NCI-H82 treated with DMSO at 0.1 percent for 48 hours (cell line): ENCODE measurements at regions not wholly inside any gene's neighbourhood (a gene's known extent, or its start where the extent isn't known, plus 50 kb on each side); places are given as distances from the start of the nearest gene placed in this dataset.
"Not testable (repeated sequence)": the region's sequence is repeated elsewhere in the genome, so short reads cannot be mapped to it uniquely, and the experiment has no call there.

Source experiments
- DNase-seq: peaks from one replicate; lab custom pipeline; 2025; ENCODE audit not compliant: unreplicated experiment; lab: John Stamatoyannopoulos, UW

DNA sequence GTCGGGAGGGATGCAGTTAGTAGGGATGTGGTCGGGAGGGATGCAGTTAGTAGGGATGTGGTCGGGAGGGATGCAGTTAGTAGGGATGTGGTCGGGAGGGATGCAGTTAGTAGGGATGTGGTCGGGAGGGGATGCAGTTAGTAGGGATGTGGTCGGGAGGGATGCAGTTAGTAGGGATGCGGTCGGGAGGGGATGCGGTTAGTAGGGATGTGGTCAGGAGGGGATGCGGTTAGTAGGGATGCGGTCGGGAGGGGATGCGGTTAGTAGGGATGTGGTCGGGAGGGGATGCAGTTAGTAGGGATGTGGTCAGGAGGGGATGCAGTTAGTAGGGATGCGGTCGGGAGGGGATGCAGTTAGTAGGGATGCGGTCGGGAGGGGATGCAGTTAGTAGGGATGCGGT, 96.2 kb downstream of the BDH1 start:
- not testable (repeated sequence) for DNase-seq

DNA sequence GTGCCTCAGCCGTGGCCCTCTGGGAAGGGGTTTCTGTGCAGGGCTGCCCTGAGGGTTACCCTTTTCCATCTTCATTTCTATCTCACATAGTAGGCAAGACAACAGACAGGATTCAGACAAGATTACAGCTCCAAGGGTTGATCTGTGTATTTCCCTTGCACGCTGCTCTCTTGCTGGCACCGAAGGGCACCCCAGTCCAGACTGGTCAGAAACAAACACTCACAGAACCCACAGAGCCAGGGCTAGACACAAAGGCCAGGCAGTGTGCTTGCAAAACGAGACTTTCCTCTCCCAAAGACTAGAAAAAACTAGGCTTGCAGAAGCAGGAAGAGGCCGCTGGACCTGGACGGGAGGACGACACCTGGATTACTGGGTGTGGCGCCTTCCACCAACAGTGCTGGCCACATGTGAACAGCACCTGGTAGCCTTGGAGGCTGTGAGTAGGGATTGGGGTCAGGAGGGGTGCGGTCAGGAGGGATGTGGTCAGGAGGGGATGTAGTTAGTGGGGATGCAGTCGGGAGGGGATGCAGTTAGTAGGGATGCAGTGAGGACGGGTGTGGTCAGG, 96.8 kb downstream of the BDH1 start:
- DNase-seq, result no peak

DNA sequence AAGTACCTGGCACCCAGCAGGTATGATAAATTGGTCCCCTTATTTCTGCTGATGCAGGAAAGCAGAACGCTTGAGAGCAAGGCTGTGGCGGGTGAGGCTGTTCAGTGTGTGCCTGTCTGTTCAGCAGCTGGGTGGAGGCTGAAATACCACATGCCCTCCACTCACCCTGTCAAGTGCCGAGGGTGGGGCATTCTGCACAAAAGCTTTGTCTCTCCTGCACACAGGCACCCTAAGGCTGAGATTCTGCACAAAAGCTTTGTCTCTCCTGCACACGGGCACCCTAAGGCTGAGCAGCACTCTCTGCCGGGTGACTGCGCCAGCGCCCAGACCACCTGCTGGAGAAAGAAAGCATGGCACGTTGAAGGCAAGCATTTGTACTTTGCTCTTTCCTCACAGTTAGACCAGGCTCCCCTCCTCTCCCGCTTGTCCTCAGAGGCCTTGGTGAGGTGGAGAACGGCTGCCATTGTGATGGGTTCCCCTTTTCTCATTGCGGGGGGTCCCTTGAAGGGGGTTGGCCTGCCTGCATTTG, 97.5 kb downstream of the BDH1 start:
- DNase-seq, result no peak

DNA sequence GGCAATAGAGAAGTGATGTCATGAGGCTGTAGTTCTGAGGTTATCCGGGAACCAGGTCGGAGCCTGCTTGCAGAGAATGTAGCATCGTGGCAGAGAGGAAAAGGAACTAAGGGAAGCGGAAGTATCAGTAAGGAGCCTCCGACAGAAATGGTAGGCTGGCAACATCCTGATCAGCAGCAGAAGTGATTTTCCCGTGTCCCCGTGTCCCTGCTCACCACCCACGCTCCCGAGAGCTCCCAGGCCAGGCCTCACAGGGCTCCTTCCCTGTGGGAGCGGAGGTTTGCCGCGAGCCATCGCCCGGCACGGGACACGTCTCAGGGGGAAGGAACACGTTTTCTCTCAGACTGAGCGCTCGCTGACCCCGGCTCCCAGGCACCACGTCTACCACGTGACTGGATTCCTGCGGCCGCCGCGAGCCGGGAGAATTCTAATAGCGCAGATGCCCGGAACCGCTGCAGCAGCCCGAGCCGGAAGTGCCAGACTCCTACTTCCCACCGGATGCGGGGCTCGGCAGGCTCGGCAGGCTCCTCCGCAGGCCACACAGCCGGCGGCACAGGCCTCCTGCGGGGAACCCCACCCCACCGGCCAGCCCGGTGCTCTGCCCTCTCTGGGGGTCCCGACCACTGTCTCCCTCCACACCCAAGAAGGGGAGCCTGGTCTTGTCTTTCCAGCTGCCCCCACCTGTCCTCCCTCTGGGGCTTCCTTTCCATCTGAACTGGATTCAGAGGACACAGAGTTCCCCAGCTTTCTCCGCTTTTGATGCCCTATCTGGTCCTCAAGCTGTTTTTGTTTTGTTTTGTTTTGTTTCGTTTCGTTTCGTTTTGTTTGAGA, 99.3 kb downstream of the BDH1 start:
- no peak for DNase-seq

DNA sequence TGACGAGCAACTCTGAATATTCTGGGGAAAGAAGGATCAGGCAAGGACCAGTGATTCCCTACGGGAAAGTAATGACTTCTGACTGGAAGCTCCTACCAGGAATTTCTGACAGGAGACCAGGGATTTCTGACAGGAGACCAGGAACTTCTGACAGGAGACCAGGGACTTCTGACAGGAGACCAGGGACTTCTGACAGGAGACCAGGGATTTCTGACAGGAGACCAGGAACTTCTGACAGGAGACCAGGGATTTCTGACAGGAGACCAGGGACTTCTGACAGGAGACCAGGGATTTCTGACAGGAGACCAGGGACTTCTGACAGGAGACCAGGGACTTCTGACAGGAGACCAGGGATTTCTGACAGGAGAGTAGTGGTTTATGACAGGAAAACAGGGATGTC, 100.9 kb downstream of the BDH1 start:
- DNase-seq, result not testable (repeated sequence)

DNA sequence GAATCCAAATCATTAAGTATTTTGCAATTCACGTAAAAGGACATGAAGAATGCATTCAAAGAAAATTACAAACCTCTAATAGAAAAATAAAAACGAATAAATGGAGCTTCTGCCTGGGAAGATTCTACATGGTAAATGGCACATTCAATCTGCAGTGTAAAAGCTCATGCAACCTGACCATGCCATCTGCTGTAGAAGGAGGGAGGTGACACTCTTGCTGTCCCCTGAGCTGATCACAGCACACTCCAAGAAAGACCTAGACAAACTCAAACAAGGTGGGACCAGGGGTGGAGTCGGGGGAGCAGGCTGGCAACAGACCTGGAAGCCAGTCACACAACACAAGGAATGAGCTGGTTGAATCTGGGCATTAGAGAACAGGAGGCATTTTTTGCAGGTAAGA, 101.8 kb downstream of the BDH1 start:
- DNase-seq, result no peak

DNA sequence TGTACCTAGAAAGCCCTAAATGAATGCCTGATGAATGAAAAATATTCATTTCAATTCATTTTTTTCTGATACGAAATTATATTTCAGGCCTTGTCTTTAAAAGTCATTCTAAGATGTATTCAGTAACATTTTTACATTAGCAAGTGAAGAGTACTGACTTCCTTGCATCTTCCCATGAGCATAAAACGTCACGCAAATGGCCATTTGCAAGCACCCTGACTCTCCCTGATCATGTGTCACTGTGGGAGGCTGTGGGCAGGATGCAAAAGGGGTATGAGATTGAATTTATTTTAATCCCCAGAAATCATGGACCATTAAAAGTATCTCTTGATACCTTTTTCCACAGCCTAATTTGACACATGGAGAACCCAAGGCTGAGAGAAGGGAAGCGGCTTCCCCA, 105.0 kb downstream of the BDH1 start:
- no peak for DNase-seq

DNA sequence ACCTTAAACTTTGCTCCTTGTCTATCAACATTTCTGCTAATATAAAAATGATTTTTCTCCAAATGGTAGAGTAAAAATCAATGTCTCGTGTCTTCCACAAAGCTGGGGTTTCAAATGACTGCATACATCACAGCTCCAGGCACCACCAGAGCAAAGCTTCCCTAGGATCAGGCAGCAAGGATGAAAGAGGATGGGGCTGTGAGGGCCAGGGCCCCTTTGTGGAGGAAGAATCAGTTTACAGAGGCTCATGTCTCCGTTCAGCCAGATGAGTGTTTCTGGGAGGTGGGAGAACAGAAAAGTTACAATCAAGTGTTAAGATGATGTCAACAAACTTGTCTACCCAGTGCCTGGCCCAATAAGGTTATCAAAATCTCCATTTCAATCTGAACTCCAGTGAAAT, 105.5 kb downstream of the BDH1 start:
- no peak for DNase-seq

DNA sequence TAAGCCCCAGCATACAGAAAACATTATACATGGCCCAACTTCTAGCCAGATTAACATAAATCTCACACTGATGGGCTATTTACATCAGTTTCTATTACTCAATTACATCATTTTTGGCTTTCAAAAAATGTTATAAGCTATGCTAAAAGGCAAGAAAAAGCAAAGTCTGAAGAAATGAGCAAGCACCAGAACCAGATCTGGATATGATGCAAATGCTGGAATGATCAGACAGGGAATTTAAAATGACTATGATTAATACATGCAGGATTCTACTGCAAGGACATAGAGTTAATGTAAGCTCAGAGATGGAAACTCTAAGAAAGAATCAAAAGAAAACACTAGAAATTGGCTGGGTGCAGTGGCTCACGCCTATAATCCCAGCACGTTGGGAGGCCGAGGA, 106.6 kb downstream of the BDH1 start:
- not testable (repeated sequence) for DNase-seq

DNA sequence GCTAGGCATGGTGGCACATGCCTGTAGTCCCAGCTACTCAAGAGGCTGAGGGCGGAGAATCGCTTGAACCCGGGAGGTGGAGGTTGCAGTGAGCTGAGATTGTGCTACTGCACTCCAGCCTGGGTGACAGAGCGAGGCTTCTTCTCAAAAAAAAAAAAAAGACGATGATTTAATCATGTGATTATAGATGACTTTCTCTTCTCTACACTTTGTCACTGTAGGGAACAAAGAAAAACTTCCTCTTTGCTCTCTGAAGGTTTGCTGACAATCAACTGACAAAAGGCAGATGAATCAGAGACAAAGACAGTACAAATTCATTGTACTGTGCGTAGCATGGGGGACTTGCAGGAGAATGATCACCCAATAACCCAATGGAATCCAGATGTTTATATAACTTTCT, 108.0 kb downstream of the BDH1 start:
- DNase-seq, result not testable (repeated sequence)

DNA sequence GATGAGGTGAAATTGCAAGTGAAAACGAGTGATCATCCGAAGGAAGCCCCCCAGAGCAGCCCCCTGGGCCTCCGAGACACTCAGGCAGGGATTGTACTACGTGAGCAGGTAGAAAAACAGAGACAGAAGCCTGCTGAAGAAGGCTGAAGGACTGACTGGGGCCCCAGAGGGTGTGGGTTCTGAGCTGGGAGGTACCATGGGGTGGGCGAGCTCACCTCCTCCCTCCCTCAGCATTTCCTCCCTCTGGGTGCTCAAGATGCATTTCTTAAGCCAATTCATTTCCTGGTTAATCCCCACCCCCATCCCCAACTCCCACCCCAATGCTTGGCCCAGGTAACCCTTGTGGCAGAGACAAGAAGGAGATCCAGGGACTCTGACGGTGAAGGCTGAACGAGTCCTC, 108.7 kb downstream of the BDH1 start:
- DNase-seq, result no peak

DNA sequence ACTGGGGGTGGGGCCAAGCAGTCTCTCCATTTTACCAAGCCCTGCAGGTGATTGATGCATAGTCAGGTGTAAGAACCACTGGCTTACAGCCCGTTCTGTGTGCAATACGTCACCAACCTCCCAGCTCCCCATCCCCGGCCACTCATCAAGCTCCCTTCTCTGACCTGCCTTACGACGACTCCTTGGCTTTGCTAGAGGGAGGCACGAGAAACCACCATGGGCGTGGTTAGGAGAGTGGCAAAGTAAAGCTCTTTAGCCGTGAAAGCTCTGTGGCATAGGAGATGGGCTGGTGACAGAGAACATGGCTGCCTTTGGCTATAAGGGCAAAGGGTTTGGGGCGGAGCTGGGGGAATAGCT, 109.1 kb downstream of the BDH1 start:
- DNase-seq, result no peak

DNA sequence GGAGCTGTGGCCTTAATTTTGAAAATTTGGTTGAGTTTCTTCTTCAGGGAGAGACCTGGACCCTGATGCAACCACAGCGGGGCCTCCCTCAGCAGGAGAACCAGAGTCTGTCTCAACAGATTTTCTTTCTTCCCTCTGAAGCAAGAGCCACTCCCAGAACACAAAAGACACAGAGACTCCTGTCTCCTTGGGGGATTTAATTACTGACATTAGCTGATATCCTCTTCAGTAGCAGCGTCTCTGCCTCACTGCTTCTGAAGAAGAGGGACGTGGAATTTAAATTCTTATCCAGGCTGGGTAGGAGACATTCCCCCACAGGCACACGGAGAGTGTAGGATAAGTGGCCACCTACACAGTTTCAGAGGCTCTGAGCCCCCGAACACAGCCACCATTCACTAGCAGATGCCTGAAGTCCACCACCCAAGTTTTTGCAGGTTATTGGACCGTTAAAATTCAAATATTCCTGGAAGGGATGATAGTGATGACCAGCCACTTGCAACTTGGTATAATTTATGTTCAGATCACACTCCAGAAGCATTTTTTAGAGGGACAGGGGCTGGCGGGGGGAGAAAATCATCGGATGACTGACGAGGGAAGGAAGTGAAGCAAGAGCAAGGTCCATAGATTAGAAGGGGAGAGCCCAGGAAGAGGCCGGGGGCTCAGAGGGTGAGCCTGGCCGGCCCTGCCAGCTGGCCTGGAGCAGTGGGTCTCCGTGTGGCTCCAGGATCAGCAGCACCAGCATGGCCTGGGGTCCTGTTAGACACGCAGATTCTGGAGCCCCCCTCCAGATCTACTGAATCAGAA, 109.7 kb downstream of the BDH1 start:
- DNase-seq, result no peak

DNA sequence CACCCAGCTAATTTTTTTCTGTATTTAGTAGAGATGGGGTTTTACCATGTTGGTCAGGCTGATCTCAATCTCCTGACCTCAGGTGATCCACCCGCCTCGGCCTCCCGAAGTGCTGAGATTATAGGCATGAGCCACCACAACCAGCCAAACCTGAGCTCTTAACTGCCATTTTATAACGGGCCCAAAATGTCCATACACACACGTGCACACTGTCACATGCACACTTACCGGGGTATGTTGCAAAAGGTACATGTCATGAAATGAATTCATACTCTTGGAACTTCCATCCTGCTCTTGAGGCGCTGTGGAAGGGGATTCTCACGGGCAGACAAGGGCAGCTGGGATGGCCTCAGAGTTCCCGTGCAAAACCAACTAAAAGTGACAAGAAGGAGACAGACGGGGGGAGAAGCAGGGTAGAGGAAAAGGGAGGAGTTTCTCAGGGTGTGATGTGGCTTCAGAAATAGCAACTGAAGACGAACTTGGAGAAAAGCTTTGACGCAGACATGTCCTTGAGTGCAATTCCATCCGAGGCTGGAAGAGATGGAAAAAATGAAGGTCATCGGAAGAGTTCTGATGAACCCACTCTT, 110.9 kb downstream of the BDH1 start:
- no peak for DNase-seq

DNA sequence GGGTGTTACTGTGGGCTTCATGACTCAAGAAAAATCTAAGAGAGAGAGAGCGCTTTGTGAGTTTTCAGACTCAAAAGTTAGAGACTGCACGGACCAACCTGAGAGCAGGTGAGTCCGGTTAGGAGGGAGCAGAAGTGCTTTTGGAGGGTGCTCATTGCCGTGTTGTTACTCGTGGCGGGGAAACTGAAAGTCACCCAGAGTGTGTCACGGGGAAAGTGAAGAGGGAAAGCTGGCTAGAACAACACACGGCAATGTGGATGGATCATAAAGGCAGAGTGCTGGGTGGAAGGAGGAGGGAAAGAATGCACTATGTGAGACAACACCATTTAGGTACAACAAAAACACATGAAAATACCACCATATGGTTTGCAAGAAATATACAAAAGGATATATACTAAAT, 112.3 kb downstream of the BDH1 start:
- no peak for DNase-seq

DNA sequence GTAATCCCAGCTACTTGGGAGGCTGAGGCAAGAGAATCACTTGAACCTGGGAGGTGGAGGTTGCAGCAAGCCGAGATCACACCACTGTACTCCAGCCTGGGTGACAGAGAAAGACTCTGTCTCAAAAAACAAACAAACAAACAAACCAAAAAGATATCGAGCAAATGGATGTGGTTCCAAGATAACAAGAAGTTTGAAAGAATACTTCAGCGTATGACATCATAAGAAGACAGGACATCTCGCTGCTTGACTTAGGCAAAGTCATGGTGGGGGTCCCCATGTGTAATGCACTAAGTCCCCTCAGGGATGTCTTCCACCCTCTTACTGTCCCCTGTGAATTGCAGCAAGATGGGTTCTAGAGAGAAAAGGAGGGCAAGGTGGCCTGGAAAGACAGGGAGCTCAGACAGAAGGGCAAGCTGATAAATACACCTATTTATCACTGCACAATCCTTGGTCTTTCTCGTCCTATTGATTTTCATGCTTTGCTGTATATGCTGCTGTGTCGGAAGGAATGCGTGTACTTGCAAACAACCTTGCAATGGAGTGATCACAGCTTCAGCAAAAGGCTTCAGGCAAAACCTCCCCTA, 115.0 kb downstream of the BDH1 start:
- no peak for DNase-seq

DNA sequence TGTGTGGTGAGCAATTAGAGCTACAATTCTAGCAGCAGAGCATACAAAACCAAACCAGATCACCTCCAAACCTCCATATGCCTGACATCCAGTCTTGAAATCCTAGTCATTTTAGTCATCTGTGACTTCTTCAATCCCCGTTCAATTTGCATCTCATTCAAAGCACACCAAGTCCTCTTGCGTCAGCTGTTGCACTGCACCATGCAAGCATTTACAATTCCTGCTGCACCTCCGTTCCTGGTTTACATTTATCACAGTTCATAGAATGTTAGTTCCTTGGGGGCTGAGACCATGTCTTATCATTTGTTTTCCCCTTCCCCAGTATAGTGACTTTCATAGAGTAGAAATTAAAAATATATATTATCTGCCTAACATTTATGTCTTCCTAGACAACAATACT, 116.9 kb downstream of the BDH1 start:
- no peak for DNase-seq

DNA sequence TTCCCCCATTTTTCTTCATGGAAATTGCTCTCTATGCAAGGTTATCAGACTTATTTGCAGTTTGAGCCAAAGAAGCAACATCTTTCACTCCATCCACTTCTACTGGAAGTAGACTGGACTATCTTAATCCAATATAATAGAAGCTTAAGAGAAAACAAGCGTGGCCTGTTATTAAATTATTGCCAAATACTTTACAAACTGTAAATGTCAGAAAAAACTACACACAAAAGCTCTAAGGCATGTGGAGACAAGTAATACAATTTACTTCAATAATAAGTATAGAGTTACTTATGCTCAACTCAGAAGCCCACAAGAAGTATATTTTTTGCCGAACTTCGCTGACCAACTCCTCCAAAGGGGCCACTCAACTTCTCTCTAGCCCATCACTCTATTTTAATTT, 120.3 kb downstream of the BDH1 start:
- DNase-seq, result no peak

DNA sequence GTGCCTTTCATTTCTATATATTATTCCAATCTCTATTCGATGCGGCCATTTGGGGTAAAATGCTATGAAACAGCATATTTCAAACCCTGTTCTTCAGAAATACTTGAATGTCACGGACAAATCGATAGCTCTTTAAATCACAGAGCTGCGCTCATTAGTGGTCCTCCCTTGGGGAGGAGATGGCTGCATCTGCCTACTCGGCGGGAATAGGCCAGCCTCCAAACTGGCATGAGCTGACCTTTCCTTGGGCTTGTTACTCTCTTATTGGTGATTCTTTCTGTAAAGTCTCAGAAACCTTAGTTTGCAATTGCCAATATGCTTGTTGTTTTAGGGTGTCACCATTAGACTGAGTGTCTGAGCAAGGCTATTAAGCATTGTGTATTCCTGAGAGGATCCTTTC, 120.9 kb downstream of the BDH1 start:
- no peak for DNase-seq

DNA sequence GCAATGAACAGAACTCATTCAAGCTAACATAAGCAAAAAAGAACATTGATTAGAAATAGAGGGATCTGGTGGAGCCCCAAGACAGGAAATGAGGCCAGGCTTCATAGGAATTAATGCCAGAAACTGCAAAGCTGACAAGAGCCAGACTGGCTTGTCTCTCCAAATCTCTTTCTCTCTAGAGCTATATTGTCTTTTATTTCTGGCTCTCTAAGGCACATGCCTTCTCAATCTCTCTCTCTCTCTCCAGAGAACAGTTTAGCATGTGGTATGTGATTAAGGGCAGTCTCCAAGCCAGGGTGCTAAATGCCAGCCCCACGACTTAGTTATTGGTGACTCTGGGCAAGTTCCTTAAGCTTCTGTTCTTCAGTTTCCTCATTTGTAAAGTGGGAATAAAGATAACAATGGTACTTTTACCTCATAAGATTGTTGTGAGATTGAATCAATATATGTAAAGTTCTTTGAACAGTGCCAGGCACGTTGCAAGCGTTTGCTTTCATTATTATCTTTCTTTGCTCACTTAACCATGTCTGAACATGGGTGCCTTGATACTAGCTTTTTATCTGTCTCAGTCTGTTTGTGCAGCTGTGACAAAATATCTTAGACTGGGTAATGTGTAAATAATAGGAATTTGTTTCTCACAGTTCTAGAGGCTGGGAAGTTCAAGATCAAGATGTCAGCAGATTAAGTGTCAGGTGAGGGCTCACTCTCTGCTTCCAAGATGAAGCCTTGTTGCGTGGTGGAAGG, 123.2 kb downstream of the BDH1 start:
- DNase-seq, result no peak
